ENCODE measurements at regions not wholly inside any gene's neighbourhood (a gene's known extent, or its start where the extent isn't known, plus 50 kb on each side); places are given as distances from the start of the nearest gene placed in this dataset.

DNA sequence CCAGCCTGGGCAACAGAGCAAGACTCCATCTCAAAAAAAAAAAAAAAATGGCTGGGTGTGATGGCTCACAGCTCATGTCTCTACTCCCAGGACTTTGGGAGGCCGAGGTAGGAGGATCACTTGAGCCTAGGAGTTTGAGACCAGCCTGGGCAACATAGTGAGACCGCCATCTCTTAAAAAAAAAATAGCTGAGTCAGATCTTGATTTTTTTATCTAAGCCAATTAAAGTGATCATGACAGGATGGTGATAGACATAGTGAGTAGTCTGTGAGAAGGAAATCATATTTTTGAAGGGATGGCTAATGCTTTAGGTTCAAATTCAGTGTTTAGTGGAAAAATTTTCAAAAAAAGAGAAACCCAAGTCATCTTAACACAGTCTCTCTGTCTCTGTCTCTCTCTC, 114.6 kb upstream of the JARID2 start:
- Histone ChIP-seq H3K36me3 (ENCODE audit: control insufficient read depth, insufficient read depth, low read length) (no peaks in the 10 kb centered on the region), H3K4me3 (ENCODE audit: low read depth, low read length) (no peak overlapping the region), H3K27me3 (ENCODE audit: control insufficient read depth, insufficient read depth, low read length) (no peaks in the 10 kb centered on the region)
- no peak for DNase-seq (ENCODE audit: low read depth)
- TF ChIP-seq CTCF (IDR thresholded peaks at IDR 0.05; ENCODE audit: insufficient read depth, low read length, poor library complexity, severe bottlenecking), result no peak

GRCh38 chr6:15131651-15132061, 114.2 kb upstream of the JARID2 start:
- no peaks in the 10 kb centered on the region for H3K36me3 ChIP-seq (ENCODE audit: control insufficient read depth, insufficient read depth, low read length)
- peak; percentile 10 for DNase-seq (ENCODE audit: low read depth)
- no peak overlapping the region for H3K4me3 ChIP-seq (ENCODE audit: low read depth, low read length)
- no peak for TF ChIP-seq CTCF (IDR thresholded peaks at IDR 0.05; ENCODE audit: insufficient read depth, low read length, poor library complexity, severe bottlenecking)
- H3K27me3 ChIP-seq (ENCODE audit: control insufficient read depth, insufficient read depth, low read length), result no peaks in the 10 kb centered on the region

DNA sequence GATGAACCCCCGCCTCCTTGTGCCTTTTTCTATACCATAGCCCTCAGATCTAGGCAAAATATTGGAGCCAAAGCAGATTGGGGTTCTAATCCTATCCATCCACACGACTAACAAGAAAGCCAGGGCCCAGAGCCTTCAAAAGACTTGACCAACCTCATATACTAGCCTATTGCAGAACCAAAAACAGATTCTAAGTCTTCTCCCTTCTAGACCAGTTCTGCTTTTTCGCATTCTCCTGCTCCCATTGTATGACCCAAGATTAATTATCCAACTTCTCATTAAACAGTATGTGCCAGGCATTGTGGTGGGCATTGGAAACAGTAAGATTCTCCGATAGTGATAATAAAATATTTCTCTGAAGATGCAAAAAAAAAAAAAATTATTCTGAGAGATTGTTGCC, 113.7 kb upstream of the JARID2 start:
- Histone ChIP-seq H3K4me3 (ENCODE audit: low read depth, low read length) (no peak overlapping the region), H3K36me3 (ENCODE audit: control insufficient read depth, insufficient read depth, low read length) (no peaks in the 10 kb centered on the region), H3K27me3 (ENCODE audit: control insufficient read depth, insufficient read depth, low read length) (no peaks in the 10 kb centered on the region)
- TF ChIP-seq CTCF (IDR thresholded peaks at IDR 0.05; ENCODE audit: insufficient read depth, low read length, poor library complexity, severe bottlenecking), result no peak
- no peak for DNase-seq (ENCODE audit: low read depth)

DNA sequence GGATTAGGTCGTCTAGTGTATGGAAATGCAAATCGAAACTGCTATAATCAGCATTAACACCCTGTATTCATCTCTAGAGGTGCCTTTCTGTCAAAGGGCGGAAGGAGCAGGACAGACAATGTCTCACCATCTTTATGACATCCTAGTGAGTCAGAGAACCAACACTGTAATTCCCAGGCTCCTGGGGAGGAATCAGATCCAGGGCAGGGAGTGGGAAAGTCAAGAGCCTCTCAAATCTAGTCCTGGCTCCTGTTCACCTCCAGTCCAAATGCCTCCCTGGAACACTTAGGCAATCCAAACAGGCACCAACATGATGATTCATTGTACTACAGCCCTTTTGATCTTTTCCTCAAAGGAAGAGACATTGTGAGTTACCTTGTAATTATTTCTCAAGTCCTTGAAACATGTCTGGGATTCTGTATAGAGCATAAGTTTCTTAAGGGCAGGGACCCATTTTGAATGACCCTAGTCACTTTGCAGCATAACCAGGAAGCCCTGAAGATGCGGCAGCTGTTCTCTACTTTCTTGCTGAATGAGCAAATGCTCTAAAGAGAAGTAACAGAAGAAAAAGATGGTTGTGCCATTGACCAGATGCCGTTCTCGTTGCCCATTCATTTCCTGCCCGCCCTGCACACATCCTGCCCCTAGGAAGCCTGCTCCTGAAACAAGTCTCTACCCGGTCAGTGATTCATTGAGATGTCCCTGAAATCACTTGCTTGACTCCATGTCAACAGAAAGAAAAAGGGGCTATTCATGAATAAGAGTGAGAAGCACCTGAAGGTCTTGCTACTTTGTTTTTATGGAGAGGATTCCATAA, 112.8 kb upstream of the JARID2 start:
- Histone ChIP-seq H3K36me3 (ENCODE audit: control insufficient read depth, insufficient read depth, low read length) (no peaks in the 10 kb centered on the region), H3K27me3 (ENCODE audit: control insufficient read depth, insufficient read depth, low read length) (no peaks in the 10 kb centered on the region), H3K4me3 (ENCODE audit: low read depth, low read length) (no peak overlapping the region)
- DNase-seq (ENCODE audit: low read depth), result peak; percentile 85
- no peak for TF ChIP-seq CTCF (IDR thresholded peaks at IDR 0.05; ENCODE audit: insufficient read depth, low read length, poor library complexity, severe bottlenecking)

DNA sequence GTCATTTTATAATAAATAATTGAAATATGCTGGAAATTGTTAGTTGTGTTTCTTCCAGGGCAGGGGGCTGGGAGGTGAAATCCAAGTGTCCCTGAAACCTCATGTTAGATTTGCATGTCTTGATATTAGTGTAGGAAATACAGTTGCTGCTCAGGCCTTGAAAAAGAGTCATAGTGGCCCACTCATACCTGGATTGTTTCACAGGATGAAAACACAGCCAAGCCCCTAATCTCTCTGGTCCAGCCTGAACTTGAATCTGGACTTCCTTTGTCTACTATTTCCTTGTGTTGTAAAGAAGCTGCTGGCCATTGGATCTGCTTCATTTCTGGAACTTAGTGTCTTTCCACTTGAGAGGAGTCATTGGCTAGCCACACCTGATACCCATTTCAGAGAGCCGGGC, 108.8 kb upstream of the JARID2 start:
- no peak for TF ChIP-seq CTCF (IDR thresholded peaks at IDR 0.05; ENCODE audit: insufficient read depth, low read length, poor library complexity, severe bottlenecking)
- no peak for DNase-seq (ENCODE audit: low read depth)
- H3K36me3 ChIP-seq (ENCODE audit: control insufficient read depth, insufficient read depth, low read length), result no peaks in the 10 kb centered on the region
- H3K27me3 ChIP-seq (ENCODE audit: control insufficient read depth, insufficient read depth, low read length), result no peaks in the 10 kb centered on the region
- H3K4me3 ChIP-seq (ENCODE audit: low read depth, low read length), result no peak overlapping the region

DNA sequence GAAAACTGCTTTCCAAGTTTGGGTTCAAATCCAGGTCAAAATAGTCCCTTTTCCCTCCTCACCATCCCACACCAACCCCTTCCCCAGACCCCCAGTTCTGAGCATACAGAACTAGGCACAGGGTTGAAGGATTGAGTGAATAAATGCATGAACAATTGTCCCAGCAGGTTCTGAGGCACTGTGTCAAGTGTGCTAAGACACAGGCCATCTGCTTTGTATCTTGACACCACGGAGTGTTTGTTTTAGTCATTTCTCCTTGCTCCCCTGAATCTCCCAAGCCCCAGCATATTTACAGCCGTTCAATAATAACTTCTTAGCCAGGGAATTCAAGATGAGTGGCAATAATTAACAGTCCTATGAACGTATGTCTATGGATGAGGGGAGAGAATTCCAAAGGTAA, 102.8 kb upstream of the JARID2 start:
- DNase-seq (ENCODE audit: low read depth), result no peak
- H3K4me3 ChIP-seq (ENCODE audit: low read depth, low read length), result no peak overlapping the region
- TF ChIP-seq CTCF (IDR thresholded peaks at IDR 0.05; ENCODE audit: insufficient read depth, low read length, poor library complexity, severe bottlenecking), result no peak
- no peaks in the 10 kb centered on the region for H3K36me3 ChIP-seq (ENCODE audit: control insufficient read depth, insufficient read depth, low read length)
- no peaks in the 10 kb centered on the region for H3K27me3 ChIP-seq (ENCODE audit: control insufficient read depth, insufficient read depth, low read length)
